HG03060 (cell line): ENCODE measurements at regions not wholly inside any gene's neighbourhood (a gene's known extent, or its start where the extent isn't known, plus 50 kb on each side); places are given as distances from the start of the nearest gene placed in this dataset.
A peak's percentile ranks its signal among the peaks of the same experiment; 100 is the strongest.
"Not testable (repeated sequence)": the region's sequence is repeated elsewhere in the genome, so short reads cannot be mapped to it uniquely, and the experiment has no call there.

Source experiments
- ATAC-seq: cut with Tn5 transposase; IDR thresholded peaks from one replicate; pipeline ENCODE4 v1.9.1; 2021; ENCODE audit warnings: low read depth, moderate number of reproducible peaks; ENCODE audit not compliant: unreplicated experiment

DNA sequence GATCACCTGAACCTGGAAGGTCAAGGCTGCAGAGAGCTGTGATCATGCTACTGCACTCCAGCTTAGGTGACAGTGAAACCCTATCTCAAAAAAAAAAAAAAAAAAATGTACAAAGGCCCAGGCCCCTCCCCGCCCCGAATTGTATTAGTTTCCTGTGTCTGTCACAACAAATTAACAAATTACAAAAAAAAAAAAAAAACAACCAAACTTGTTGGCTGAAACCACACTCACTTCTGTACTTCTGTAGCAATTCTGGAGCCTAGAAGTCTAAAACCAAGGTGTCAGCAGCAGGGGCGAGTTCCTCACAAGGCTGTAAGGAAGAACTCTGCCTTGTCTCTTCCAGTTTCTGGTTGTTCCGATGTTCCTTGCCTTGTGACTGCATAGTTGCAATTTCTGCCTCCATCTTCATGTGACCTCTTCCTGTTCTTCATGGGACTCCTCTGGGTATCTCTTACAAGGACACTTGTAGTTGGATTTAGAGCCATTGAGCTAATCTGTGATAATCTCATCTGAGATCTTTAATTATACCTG is 100.8 kb upstream of the ZSWIM2 start:
- ATAC-seq, result no peak

DNA sequence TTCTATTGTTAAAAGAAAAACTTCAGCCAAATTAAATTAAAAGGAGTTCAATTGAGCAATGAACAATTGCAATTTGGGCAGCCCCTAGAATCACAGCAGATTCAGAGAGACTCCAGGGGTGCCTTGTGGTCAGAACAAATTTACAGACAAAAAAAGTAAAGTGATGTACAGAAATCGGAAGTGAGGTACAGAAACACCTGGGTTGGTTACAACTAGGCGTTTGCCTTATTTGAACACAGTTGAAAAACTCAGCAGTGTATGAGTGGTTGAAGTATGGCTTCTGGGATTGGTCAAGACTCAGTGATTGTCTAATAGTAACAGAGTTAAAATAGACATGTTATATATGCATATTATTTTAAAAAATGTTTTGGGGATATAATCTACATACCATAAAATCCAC is 98.5 kb upstream of the ZSWIM2 start:
- ATAC-seq, result no peak

DNA sequence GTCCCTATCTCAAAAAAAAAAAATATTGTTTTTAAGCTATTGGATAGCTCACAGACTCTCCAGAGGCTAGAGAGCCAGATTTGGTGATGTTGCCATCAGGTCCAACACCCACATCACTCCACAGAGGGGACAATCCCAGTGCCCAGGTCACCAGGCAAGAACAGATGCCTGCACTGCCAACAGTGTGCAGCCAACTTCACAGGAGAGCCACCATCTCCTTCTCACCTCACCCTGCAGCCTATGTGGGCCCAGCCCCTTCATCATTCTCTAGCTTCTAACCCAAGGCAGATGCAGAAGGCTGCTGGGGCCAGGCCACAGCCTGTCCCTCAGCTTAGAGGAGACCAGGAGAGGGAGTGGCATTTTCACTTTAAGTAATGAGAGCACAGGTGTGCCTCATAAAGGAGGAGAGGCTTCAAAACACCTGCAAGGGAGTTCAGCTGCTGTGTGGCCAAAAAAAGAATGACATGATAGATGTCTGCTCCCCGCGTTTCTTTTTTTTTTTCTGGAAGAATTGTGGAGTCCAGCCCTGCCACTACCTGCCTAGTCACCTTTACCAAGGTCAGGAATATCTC is 98.0 kb upstream of the ZSWIM2 start:
- ATAC-seq, result no peak

- no peak for ATAC-seq
Observed at GRCh38 chr2:186941853-186942252, 92.9 kb upstream of the ZSWIM2 start.

- no peak for ATAC-seq
Observed at GRCh38 chr2:186940463-186940862, 91.5 kb upstream of the ZSWIM2 start.

DNA sequence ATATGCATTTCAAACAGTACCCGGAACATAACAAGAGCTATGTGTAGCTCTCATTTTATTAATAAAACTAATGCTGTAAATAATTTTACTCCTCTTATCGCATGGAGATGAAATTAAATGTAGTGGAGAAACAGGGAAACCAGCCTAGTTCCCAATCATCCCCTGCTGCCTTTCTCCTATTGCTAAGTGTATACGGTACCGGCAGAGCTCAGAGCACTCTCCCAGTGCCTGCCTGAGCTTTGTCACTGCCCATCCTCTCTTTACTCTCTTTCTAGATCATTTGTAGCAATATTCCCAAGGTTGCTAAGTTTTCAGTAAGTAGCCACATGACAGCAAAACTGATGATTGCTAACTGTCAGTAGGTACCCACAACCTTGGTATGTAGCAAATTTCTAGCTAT is 85.5 kb upstream of the ZSWIM2 start:
- ATAC-seq, result no peak

DNA sequence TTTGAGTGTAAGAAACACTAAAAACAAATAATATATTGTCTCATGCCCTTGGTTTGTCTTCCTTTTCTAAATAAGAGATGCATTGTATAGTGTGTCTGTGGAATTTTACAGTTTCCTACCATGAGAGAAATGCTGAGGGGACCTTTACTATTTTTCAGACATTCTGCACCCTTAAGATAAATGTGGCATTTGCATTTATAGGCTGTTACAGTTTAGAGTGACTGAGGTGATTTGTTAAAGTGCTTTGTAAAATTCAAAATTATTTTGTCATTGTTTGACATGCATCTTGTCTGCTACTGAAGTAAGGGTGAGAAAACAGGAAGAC is 78.9 kb upstream of the ZSWIM2 start:
- no peak for ATAC-seq

- ATAC-seq, result no peak
Observed at GRCh38 chr2:186927185-186927866, 78.4 kb upstream of the ZSWIM2 start.

DNA sequence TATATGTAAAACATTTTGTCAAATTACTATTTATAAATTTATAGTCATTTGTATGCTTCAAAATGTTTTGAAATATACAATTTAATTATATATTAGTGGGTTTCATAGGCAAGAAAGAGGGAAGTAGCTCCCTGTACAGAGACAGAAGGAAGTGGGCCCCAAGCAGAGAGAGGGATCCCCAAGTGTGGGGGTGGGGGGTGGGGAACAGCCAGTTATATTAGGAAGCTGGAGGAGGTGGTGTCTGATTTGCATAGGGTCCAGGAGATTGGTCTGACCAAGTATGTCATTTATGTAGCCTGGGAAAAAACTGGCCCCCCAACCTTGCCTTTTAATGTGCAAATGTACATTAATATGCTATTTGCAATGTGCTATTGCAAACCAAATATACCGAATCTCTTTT is 76.5 kb upstream of the ZSWIM2 start:
- no peak for ATAC-seq

DNA sequence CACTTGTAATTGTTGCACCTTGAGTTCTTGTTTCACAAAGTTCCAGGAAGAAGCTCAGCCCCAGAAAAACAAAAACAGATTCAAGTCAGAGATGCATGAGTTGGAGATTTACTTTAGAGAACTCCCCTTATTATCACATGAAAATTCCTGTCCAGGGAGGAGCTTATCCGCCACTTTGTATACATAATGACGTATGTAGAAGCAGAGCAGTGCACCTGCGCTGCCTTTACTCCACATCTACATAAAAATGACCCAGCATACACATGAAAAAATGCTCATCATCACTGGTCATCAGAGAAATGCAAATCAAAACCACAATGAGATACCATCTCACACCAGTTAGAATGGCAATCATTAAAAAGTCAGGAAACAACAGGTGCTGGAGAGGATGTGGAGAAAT is 73.3 kb upstream of the ZSWIM2 start:
- not testable (repeated sequence) for ATAC-seq

- ATAC-seq, result no peak
Observed at GRCh38 chr2:186919296-186919695, 70.3 kb upstream of the ZSWIM2 start.

GRCh38 chr2:186918495-186918894 is 69.5 kb upstream of the ZSWIM2 start:
- ATAC-seq, result no peak

DNA sequence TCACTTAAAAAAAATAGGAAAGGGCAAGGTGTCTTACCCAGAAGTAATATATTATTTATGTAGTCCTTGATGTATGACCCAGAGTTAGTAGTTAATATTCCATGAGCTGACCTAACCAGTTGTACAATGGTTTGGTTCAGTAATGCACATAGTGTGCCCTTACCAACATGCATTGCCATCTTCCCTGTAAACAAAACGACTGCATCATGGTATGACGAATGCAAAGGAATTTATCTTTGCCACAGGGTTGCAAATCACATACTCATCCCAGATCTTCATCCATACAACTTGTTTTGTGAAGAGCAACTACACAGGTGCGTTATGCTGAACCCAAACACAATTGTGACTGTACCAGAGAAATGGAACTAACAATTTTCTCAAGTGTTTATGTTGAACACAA is 68.9 kb upstream of the ZSWIM2 start:
- no peak for ATAC-seq

DNA sequence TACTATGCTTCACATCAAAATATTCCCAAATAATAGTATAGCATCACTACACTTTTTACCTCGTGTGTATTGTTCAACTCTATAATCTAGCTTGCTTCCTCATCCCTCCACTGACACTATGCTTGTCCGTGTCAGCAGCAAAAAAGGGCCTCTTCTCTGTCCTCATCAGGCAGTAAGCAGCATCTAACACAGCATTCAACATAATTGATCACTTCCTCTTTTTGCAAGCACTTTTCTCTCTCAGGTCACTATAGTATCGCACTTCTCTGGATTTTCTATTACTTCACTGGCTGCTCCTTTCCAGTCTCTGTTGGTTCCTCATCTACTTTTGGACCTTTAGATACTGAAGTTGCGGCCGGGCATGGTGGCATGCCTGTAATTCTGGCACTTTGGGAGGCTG is 64.9 kb upstream of the ZSWIM2 start:
- ATAC-seq, result peak; percentile 95

GRCh38 chr2:186912979-186913378 is 64.0 kb upstream of the ZSWIM2 start:
- ATAC-seq, result no peak

DNA sequence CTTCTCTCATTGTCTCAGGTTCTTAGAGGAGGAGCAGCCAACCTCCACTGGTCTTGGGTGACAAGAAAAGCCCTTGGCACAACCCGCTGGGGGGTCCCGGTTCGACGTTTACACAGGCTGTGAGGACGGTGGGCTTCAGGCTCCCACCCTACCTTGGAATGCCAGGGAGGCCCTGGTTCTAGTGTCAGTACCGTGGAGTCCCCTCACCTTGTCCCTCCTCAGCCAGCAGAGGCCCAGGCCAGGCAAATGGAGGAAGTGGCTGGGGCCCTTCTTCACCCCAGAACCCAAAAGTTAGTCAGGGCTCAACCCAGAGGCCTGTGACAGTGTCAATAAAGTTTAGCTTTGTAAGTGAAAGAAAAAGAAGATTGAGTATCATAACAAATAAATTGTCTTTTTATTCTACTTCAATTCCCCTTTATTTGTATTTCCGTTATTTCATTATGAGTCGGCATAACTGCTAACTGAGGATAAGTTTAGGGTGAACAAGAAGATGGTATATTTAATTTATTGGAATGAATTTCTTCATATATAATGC is 62.6 kb upstream of the ZSWIM2 start:
- no peak for ATAC-seq

DNA sequence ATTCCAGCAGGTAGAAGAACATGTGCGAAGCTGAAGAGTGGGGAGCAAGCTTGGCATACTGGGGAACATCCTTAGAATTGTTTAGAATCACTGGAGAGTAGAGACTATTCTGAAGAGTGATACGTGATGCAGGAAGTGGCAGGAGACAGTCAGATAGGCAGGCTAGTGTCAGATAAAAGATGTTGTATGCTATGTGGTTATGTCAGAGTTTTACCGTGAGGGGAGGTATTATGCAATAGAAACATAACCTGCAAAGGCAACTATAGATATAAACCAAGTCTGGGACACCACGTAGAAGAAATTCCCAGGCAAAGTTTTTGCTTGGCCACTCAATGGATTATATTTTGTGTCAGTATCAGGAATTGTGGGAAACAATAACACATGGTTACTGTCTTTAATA is 62.0 kb upstream of the ZSWIM2 start:
- no peak for ATAC-seq

DNA sequence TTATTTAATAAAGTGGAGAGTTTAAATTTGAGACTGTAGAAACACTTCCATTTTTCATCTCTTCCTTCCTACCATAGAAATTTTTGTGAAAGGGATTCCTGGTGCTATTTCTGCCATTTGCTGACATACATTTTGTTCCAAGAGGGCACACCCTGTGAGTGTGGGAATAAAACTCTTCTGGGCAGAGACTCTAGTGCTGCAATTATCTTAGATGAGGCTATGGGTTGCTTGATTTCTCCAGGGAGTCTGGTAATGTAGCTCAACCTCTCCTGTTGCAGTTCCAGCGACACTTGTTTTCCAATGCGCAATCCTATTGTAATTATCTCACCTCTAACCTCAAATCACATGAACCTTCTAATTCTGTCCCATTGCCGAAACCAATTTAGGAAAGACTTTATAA is 60.1 kb upstream of the ZSWIM2 start:
- no peak for ATAC-seq

DNA sequence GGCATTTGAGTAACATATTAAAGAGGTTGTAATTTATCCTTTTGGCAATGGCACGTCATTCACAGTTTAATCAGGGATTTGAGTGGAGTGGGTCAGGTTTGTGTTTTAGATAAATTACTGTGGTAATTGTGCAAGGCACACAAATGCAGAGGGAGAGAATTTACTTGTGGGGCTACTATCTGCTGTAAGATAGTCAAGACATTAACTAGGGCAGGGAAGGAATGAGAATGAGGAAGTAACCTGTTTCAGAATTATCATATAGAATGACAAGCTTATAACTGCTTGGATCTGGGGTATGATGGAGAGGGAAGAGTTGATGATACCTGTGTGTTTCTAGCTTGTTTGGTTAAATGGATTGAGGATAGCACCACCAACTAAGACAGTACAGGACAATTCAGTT is 58.9 kb upstream of the ZSWIM2 start:
- ATAC-seq, result no peak

DNA sequence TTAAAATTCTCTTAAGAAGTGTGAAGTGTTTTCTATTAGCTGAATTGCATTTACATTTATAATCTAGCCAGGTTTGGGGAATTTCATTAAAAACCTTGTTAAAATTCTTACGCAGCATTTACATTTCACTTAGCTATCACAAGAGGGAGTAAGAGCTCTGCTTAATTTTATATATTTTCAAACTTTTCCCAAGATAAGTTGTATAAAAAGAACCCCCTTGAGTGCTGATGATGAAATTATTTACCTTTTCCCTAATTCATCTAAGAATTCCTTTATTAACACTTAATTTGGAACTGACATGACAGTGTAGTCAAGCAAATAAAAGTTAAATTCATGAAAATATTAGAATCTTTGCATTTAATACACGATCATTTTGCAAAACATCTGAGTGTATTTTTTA is 54.2 kb upstream of the ZSWIM2 start:
- ATAC-seq, result no peak
